ENCODE measurements at regions not wholly inside any gene's neighbourhood (a gene's known extent, or its start where the extent isn't known, plus 50 kb on each side); places are given as distances from the start of the nearest gene placed in this dataset.
"Not testable (repeated sequence)": the region's sequence is repeated elsewhere in the genome, so short reads cannot be mapped to it uniquely, and the experiment has no call there.

DNA sequence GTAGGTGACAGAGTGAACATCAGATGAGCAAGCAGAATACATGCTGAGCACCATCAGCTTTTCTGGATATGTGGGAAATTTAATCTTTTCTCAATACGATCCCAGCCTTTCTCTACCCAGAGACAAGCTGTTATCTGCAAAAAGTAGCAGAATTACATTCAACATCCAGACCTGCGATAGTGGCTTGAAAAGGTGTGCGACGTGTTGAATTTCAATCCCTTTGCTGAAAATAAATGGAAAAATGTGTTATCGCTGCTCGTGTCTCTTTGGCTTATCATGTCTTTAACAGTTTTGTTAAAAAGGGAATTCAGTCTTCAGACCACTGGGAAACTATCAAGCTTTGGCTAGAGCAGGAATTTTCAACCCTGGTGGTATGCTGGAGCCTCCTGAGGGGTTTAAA lies 98.8 kb upstream of the FAM20A start:
- no peak for DNase-seq

DNA sequence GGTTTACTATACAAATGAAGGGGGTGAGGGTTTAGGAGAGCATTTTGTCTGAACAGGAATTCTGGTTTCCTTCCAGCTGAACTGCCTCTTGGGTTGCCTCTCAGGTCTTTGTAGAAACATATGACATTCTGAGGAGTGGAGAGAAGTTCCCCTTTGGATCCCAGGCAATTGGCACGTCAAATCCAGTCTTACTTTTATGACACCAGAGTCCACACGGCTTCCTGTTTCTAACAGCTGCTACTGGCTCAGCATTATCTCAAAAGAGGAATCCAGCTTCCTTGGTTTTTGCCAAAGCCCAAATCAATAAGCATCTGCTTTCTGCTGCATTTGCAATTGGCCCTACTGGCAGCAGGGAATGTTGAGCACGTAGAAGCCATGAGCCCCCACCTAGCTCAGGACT lies 97.6 kb upstream of the FAM20A start:
- DNase-seq, result no peak

DNA sequence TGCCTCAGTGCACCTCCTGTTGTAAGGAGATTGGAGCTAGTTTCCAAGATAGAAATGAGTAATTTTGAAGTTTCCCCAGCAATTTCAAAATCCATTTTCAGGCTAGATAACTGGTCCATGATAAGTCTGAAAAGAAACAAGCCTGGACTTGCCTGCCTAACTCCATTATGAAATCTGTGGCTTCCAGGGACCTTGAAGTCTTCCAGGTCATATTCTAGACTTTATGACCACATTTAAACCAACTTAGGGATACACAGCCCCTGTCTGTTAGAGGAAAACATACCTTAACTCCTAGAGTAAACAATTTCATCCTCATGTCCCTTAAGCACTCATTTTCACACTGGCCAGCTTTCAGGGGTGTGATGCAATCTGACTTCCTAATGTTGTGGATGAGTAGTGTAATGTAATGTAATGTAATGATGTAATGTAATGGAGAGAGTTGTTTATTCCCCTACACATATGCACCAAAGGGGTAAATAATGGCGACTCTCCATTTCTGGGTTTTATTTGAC lies 96.7 kb upstream of the FAM20A start:
- DNase-seq, result no peak

DNA sequence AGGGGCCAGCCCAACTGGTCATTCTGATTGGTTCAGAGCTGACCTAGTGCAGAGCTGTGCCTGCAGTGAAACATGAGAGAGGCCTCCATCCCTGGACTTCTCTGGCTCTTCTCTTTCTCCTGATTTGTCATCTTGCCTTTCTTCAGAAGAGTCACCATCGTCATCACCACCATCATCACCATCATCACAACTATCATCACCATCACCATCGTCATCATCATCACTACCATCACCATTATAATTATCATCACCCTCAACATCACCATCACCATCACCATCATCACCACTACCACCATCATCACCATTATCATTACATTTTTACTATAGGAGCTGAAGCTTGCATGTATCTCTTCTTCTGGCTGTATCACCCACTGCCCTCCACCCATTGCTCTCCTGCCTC lies 94.5 kb upstream of the FAM20A start:
- DNase-seq, result no peak

DNA sequence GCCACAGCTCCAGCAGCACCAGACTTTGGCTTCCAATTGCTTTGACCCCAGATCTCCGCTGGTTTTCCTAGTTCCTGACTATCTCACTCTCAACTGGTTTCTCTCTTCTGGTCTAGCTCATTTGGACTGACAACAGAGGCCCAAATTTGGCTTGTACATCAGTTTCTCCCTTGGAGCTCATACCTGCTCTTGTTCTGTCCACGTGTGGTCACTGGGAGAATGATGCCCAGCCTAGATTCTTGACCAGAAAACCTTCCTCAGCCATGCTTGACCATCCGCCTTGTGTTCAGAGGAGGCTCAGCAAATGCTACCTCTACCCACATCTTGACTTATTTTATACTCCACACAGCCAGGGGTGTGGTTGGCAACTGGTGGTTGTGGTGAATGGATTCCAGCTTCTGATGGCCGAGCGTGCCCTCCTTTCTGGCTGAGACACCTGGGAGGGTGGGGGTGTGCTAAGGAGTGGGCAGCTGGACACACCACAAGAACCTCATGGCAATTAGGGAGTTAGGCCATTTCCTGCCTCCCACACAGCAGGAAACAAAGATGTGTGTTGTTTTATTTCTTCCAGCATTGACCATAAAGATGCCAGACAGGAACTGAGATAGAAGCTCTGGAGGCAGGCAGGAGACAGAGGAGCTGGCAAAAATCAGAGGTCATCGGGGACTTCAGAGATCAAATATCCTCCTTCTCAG lies 93.8 kb upstream of the FAM20A start:
- DNase-seq, result no peak

DNA sequence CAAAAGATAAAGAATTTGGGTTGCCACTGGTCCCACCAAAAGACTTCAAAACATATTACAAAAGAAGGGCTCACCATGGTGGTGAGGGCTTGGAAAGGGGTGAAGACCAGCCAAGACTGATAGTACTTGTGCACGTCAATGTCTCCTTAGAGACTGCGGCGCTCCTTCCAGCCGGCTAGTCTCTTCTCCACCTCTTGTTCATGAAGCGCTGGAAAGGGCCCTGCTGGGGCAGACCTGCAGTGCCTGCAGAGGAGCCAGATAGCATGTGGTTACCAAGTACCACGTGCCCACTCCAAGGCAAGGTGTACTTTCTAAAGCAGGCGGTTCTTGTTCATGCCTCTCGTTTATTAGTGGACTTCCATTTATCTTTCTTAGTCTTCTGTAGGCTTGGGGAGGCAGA lies 92.7 kb upstream of the FAM20A start:
- no peak for DNase-seq

DNA sequence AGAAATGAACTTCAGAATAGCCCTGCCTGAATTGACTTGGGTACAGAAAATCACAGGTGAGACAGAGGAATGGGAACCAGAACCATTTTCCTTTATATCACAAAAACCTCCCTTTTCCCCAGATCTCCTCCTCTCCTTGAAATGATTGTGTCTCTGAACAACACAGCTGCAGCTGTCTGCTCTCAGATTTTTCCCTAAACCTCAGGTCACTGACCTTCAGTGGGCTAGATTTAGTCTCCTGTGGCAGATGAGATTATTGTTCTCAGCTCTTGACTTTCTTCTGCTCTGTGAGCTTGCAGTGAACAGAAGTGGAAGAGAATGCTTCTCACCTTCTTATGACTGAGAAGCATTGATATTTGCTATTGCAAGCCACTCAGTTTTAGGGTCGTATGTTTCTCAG lies 92.3 kb upstream of the FAM20A start:
- DNase-seq, result no peak

DNA sequence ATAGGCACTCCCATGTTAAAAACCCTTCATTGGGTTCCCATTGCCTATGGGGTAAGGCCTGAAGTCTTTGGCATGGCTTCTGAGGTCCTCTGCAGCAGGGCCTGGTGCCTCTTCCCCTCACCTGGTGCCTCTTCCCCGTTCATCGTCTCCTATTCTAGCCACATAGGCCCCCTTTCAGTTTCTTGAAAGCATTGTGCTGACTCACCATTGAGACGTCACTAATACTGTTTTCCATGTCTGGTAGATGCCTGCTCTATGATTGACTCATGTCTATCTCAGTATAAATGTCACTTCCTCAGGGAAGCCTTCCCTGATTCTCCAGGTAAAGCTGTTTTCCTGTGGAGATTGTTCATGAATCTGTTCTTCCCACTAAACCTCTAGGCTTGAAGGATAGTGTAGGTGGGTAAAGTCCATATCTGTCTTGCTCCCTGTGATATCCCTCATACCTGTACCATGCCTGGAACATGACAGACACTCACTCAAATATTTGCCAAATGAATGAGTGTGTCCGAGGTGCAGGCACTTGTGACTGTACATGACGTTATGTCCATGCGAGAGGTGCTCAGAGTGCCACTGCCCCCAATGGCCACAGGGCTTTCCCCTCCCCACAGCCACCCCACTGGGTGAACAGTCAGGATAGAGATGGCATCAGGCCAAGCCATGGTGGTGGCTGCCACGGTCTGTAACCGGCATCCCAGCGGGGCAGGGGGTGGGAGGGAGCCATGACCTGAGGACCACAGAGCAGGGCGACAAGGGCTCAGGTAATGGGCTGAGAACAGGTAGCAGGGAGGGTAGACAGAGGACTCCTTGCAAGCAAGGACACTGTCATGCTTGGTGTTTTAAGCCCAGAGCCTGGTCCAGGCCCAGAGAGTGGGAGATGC lies 85.2 kb upstream of the FAM20A start:
- DNase-seq, result no peak

DNA sequence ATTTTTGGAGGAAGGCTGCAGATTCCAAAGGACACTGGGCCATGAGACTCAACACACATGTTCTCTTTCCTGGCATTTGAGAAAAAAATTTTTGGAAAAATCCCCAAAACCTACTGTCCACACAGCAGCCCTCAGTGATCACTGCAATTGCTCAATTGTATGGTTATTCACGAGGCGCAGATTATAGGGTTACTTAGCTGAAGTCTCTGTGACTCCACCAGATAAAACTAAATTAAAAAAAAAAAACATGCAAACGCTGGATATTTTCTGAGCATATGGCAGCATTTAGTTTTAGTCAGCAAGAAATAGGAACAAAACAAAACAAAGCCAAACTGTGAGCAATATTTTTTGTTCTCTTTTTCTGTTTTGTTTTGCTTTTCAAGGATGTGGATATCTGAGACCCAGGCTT lies 83.8 kb upstream of the FAM20A start:
- no peak for DNase-seq

DNA sequence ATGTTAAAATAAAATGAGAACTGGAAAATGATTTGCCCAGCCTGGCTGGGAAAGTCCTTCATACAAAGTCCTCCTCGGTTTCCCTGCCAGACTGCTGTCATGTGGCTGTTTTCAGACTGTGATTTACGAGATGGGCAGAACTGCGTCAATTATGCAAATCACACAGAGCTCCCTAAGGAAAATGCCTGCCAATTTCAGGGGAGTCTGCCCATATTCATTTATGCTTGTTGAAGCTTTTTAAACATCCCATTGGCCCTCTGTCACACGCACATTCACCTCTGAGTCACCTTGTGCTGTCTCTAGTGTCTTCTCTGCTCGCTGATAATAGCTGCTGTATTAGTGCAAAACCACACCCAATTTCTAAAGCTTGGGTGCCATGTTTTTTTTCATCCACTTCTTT lies 81.7 kb upstream of the FAM20A start:
- DNase-seq, result no peak

DNA sequence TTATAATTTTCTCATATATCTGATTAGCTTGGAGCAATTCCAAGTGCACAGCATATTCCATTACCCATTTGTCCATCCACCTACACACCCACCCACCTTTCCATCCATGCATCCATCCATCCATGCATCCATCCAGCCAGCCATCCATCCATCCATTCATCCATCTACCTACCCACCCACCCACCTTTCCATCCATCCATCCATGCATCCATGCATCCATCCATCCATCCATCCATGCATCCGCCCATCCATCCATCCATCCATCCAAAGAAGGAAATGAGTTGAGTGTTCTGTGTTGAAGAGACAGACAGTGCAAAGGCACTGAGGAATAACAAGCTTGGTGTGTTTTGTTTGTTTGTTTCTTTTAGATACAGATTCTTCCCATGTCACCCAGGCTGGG lies 78.7 kb upstream of the FAM20A start:
- no peak for DNase-seq

DNA sequence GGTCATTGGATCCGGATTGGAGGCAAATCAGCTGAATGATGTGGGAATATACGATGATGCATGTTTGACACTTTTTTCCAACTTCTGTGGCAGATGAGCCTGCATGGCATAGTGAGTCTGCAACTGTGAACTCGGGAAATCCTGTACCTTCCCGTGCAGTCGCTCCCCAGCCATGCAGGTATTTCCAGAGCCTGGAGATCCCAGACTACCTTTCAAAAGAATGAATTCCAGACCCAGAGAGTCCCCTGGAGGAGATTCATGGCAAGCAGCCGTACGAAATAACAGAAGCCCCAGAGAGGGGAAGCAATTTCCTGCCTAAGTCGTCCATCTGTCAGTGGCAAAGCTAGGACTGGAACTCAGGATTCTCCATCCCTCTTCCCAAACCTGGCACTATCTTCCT lies 75.7 kb upstream of the FAM20A start:
- DNase-seq, result no peak

DNA sequence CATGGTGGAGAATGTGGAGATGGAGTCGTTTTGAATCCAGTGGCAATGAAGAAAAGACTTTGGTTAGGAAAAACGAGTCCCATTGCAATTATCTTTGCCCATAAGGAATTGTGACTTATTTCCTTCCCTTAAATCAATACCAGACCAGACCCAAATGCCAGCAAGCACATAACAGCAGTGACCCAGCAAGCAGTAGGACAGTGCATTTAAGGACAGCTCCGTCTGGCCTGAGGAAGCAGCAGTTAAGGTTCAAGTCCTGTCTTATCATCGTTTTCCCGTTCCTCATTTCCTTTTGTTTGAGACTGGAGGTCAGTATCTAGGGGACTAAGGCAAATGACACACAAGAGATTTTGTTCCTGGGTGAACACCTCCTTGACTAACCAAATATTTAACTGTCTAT lies 74.6 kb upstream of the FAM20A start:
- no peak for DNase-seq

DNA sequence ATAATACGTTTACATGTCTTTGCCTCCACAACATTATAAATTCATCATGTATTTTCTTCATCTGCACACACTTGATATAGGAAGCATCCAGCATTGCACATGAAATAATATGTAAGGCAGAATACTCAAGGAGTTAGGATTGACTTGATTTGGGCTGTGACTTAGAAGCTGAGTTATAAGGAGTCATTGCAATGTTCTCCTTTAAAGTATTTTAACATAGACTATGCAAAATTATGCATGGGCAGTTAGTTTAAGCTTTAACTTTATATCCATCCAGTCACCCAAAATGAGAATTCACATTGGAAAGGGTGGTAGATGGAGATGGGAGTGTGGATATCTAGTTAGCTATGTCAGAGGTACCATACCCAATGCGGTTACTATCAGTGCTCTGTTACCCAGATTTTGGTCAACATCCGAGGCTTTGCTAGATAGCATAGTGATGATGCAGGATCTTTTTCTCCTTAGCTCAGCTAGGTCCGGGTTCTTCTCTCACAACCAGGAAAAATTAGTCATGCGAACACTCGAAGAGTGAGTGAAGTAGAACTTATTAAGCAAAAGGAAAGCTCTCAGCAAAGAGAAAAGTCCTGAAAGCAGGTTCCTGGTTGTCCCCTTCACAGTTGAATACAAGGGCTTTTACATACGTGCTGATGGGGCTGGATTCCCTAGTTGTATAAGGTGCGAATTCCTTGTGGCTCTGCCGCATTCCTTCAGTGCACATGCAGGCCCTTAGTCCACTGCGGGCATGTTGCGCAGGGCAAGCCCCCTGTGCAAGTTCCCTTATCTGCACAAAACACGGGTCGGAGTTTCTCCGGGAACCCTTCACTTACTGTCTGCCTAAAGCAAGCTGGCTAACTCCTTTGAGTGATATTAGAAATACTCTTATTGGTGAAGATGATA lies 73.1 kb upstream of the FAM20A start:
- DNase-seq, result no peak

DNA sequence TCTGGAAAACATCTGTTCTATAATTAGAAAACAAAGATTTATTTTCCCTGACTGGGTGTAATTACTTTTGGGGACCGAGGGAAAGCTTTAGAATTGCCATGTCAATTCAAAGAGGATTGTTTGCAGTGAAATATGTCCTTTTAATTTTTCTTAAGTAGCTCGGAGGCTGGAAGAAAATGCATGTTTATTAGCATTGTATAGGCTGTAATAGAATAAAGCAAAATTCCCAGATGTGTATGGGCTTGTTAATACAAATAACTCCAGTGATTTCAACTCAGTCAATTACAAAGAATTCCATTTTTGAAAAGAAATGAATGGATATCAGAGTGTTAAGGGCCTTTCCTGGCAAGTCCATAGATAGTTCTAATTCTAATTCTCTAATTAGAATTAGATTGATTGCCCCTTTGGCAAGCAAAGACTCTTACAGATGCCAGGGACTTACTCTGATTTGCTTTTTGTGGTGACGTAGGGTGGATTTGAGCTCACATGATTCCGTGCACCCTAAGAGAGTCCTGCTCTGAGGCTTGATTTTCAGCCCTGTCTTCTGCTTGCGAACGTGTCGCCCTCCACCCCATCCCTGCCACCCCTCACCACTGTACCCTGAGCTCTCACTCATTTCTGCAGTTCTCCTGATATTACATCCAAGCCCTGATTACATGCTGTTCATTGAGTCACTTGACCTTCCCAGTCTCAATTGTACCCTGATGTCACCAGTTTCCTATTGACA lies 70.0 kb upstream of the FAM20A start:
- no peak for DNase-seq

DNA sequence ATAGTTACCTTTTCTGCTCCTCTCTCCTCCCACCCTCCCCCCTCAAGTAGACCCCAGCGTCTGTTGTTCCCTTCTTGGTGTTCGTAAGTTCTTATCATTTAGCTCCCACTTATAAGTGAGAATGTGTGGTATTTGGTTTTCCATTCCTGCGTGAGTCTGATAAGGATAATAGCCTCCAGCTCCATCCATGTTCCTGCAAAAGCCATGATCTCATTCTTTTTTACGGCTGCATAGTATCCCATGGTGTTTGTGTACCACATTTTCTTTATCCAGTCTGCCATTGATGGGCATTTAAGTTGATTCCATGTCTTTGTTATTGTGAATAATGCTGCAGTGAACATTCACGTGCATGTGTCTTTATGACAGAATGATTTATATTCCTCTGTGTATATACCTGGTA lies 65.3 kb upstream of the FAM20A start:
- not testable (repeated sequence) for DNase-seq

DNA sequence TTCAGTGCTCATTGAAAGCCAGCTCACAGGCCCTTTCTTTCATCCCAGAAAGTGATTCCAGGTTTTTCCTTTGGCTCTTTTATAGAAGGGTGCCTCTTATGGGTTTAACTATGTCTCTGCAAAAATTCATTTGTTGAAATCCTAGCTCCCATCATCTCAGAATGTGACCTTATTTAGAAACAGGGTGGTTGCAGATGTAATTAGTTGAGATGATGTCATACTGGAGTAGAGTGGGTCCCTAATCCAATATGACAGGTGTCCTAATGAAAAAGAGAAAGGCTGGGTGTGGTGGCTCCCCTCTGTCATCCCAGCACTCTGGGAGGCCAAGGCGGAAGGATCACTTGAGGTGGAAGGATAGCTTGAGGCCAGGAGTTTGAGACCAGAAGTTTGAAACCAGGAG lies 64.2 kb upstream of the FAM20A start:
- DNase-seq, result no peak

DNA sequence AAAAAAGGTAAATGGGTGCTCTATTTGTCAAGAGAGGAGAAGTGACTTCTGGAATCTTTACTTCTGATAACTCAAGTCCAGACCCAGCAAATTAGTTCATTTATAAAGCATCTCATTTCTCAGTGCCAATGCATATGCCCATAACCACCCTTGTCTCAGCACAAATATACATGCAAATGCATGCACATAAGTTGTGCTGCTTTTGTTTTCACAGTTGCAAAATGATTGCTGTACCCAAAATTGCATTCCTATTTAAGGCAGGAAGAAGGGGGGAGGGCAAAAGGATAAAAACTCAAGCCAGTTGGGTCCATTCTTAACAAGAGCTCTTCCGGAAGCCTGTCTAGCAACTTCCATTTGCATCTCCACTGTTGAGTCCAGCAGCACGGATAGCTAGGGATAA lies 61.3 kb upstream of the FAM20A start:
- DNase-seq, result no peak

DNA sequence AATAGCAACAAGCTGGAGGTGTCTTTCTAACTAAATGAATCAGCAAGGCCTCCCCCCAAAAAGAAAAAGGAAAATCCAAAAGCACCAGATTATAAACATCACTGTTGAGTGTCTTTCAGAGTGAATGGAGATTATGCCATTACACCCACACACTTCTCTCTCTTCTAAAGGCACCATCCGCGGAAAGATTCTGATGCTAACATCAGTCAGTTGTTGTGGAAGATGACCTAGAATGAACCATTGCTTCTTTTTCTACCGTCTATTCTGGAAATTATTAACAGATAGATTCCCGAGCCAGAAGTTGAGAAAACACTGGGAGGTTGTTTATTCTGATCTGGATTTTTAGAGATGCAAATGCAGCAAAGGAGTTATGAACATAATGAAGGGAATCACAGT lies 60.9 kb upstream of the FAM20A start:
- DNase-seq, result no peak

DNA sequence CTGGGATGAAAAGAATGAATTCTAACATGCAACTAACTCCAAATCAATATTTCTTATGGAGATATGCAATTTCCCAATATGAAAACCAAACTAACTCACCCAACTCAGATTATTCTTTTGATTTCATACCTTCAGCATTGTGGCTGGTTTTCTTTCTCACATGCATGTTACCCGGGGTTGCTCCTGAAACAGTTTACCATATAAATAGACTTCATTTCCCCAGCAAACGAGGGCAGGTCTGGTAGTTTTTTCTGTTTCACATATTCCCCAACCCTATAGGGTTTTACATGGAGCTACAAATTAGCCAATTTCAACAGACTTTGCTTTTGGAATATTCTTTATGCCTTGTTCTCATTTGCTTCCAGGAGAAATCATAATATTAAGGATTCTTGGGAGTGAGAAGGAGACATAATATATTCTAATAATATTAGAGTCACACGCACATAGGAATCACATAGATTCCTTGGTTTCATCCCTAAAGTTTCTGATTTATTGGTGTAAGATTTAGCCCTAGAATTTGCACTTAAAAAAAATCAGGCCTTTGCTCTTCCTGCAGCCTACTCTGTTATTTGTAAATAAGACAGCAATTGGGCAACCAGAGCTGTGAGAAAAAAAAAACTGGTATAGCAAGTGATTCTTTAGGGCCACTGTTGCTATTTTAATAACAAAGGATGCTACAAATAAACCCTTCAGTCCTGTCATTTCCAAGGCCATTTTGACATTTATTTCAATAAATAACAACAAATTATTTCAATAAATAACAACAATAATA lies 60.3 kb upstream of the FAM20A start:
- DNase-seq, result no peak

DNA sequence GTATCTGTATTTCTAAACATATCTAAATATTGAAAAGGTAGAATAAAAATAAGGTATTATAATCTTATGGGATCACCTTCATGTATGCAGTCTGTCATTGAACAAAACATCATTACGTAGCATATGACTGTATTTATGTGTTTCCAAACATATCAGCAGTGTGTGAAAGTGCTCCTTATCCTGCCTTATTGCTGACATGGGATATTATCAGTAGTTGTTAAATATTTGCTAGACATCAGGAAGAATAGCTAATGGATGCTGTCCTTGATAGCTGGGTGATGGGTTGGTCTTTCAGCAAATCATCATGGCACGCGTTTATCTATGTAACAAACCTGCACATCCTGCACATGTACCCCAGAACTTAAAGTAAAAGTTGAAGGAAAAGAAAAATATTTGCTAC lies 59.1 kb upstream of the FAM20A start:
- DNase-seq, result no peak
